Cardiac fibroblast (primary cell): ENCODE measurements at regions not wholly inside any gene's neighbourhood (a gene's known extent, or its start where the extent isn't known, plus 50 kb on each side); places are given as distances from the start of the nearest gene placed in this dataset.
A peak's percentile ranks its signal among the peaks of the same experiment; 100 is the strongest.

Experiments
- DNase-seq, 2 donors: peaks; one replicate each; pipeline versions ENCODE4 v3.0.0 to v3.0.0-alpha.2; 2010; ENCODE audit warnings: low read depth in 2 of 2
- H3K4me3 ChIP-seq, 2 donors: replicated peaks in 1 of 2; 1 replicate in 1 of 2; 2 replicates in 1 of 2; pipeline ENCODE4 v1.5.1; 2011; ENCODE audit warnings: low read depth in 2 of 2, low read length in 2 of 2, mild to moderate bottlenecking in 2 of 2, moderate library complexity in 1 of 2
- CTCF ChIP-seq: IDR thresholded peaks from one replicate; pipeline ENCODE4 v1.5.1; 2011; ENCODE audit warnings: low read depth, mild to moderate bottlenecking, low read length, inconsistent platforms

GRCh38 chr1:168373869-168374268 is 93.2 kb downstream of the TBX19 start:
- no peak for TF ChIP-seq CTCF
- peak; percentile 38 to 39 for DNase-seq
- H3K4me3 ChIP-seq, result no peak overlapping the region

DNA sequence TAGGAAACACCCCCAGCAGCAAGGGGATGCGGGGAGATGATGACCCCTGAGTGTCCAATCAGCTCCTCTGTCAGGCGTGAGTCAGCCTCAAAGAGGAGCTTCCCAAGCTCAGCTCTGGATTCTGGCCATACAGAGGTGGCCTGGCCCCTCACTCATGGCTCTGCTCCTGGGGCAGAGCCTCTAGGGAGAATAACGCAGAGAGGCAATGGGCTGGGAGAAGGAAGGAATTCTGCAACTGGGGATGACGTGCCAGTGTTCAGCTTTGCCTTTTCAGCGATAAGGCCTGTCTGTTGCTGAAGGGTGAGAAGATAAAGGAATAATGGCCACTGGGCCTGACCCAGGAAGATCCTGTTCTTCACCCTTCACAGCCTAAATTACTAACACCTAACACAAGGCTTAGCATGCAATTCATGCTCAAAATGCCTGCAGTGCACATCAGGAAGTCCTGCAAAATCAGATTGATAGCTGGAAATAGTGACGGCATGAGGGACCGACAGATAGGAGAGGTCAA is 92.2 kb downstream of the TBX19 start:
- H3K4me3 ChIP-seq, result no peak overlapping the region
- DNase-seq, result peak; percentile 4 to 45
- TF ChIP-seq CTCF, result no peak

DNA sequence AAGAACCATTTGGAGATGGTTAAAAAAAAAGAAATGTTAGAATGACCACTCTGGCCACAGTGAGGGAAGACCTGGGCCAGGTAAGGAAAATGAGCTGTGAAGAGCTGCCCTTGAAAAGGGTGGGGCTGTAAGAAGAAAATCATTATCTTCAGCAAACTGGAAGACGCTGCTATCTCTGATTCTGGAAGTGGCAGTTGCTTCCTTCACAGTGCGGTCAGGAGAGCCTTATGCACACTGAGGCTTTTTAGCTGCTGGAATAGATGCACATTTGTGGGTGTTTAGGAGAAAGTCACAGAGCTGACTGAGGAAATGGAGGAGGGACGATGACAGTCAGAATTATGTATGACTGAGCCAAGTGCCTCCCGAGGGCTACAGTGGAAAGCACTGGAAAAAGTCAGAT is 91.6 kb downstream of the TBX19 start:
- no peak overlapping the region for H3K4me3 ChIP-seq
- no peak for TF ChIP-seq CTCF
- DNase-seq, result no peak

- TF ChIP-seq CTCF, result no peak
- no peak for DNase-seq
- no peak overlapping the region for H3K4me3 ChIP-seq
Measured at GRCh38 chr1:168371477-168371876, 90.8 kb downstream of the TBX19 start.

DNA sequence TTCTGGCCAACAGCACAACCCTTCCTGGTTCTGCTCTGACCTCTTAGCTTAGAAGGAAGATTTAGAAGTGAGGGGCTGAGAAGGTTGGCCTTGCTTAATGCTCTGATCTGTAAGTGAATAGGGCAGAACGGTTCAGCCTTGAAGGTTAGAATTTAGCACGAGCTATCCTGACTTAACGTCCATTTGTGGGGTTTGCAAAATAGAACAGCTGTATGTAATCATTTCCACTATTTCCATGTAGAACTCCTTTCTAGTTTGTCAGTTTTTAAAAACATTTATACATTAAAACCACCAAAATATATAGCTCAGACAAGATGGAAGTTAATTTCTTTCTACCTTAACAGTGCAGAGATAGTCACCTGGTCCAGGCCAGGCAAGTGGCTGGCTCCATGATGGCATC is 89.9 kb downstream of the TBX19 start:
- DNase-seq, result no peak
- H3K4me3 ChIP-seq, result no peak overlapping the region
- TF ChIP-seq CTCF, result no peak

DNA sequence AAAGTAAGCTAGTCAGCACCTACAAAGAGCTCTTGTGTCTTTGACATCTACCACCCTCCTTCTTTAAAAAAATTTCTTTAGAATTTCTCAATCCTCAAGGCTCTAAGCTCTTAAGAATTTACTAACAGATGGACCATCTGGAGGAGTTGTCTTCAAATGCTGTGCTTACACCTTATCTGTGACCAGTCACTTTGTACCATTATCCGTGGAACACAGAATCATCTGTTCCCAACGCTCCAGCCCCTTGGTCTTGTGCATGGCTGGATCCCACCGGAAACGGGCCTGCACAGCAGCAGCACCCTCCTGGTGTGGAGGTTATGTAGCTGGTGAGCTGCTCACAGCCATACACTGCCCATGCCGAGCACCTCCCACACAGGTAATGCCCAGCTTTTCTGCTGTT is 89.0 kb downstream of the TBX19 start:
- no peak for TF ChIP-seq CTCF
- no peak for DNase-seq
- no peak overlapping the region for H3K4me3 ChIP-seq

- no peak overlapping the region for H3K4me3 ChIP-seq
- TF ChIP-seq CTCF, result no peak
- no peak for DNase-seq
Measured at GRCh38 chr1:168368131-168368530, 87.5 kb downstream of the TBX19 start.
